Endothelial cell (in vitro differentiated cells): ENCODE measurements at regions not wholly inside any gene's neighbourhood (a gene's known extent, or its start where the extent isn't known, plus 50 kb on each side); places are given as distances from the start of the nearest gene placed in this dataset.

Experiments
- DNase-seq: peaks from one replicate; pipeline ENCODE4 v3.0.0; 2021; ENCODE audit warnings: low spot score
- H3K27ac Mint-ChIP-seq: one replicate; pipeline ENCODE4 v1.8.0; 2021; ENCODE audit warnings: mixed read lengths, inconsistent platforms; ENCODE audit not compliant: unreplicated experiment
- H3K27me3 Mint-ChIP-seq: one replicate; pipeline ENCODE4 v1.8.0; 2021; ENCODE audit warnings: mild to moderate bottlenecking, moderate library complexity, mixed read lengths, inconsistent platforms; ENCODE audit not compliant: unreplicated experiment
- H3K36me3 Mint-ChIP-seq: one replicate; pipeline ENCODE4 v1.8.0; 2021; ENCODE audit warnings: mild to moderate bottlenecking, low read depth, mixed read lengths, inconsistent platforms; ENCODE audit not compliant: unreplicated experiment
- H3K4me1 Mint-ChIP-seq: one replicate; pipeline ENCODE4 v1.8.0; 2021; ENCODE audit warnings: mild to moderate bottlenecking, mixed read lengths, inconsistent platforms; ENCODE audit not compliant: unreplicated experiment
- H3K4me3 Mint-ChIP-seq: one replicate; pipeline ENCODE4 v1.8.0; 2021; ENCODE audit warnings: mild to moderate bottlenecking, mixed read lengths, inconsistent platforms; ENCODE audit not compliant: unreplicated experiment
- H3K9me3 Mint-ChIP-seq: one replicate; pipeline ENCODE4 v1.8.0; 2021; ENCODE audit warnings: mixed read lengths, inconsistent platforms; ENCODE audit not compliant: unreplicated experiment
- TF ChIP-seq, protein P1 (sequence below): fragments of 200-600 bp; sonication (generic); IDR thresholded peaks from one replicate; pipeline ENCODE4 v1.5.0; 2021; ENCODE audit warnings: antibody characterized with exemption; ENCODE audit not compliant: unreplicated experiment

DNA sequence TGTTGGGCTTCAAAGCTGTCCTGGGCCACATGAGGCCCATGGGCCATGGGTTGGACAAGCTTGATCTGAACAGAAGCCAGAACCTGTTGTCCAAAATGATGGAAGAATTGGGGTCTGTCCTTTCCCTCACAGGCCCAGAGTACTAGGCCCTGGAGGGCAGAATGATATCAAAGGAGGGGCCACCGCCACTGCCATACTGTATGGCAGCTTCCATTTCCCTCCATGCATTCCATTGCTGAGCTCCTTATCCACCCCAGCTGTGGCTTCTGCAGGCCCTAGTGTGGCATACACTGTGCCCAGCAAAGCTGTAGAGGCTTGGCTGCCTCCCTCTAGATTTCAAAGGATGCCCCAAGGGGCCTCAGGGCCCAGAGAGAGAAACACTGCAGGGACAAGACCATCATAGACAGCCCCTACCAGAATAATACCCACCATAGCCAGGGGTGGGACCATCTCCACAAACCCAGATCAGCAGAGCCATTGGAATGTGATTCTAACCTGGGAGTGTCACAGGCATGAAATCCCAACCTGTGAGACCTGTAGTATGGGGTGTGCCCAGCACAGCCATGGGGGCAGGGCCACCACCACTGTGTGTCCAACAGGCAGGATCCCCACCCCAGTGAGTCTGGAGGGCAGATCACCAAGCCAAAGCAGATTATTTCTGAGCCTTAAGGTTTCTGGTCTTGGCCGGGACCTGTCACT lies 61.4 kb upstream of the BEGAIN start:
- Mint-ChIP-seq H3K4me1 (peaks cover 15% of the 10 kb centered on the region), H3K36me3 (no peaks in the 10 kb centered on the region), H3K27me3 (peaks cover 1% of the 10 kb centered on the region), H3K27ac (no peak overlapping the region), H3K4me3 (no peak overlapping the region), H3K9me3 (no peaks in the 10 kb centered on the region)
- TF ChIP-seq, protein P1, sequence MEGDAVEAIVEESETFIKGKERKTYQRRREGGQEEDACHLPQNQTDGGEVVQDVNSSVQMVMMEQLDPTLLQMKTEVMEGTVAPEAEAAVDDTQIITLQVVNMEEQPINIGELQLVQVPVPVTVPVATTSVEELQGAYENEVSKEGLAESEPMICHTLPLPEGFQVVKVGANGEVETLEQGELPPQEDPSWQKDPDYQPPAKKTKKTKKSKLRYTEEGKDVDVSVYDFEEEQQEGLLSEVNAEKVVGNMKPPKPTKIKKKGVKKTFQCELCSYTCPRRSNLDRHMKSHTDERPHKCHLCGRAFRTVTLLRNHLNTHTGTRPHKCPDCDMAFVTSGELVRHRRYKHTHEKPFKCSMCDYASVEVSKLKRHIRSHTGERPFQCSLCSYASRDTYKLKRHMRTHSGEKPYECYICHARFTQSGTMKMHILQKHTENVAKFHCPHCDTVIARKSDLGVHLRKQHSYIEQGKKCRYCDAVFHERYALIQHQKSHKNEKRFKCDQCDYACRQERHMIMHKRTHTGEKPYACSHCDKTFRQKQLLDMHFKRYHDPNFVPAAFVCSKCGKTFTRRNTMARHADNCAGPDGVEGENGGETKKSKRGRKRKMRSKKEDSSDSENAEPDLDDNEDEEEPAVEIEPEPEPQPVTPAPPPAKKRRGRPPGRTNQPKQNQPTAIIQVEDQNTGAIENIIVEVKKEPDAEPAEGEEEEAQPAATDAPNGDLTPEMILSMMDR = no peak
- no peak for DNase-seq

DNA sequence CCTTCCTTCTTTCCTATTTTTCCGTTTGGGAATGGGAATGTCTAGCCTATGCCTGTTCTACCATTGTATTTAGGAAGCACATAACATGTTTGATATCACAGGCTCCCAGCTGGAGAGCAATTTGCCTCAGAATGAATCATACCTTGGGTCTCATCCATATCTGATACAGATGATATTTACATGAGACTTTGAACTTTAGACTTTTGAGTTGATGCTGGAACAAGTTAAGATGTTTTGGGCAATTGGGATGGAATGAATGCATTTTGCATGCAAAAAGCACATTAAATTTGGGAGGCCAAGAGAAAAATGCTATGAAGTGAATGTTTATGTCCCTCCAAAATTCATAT lies 61.9 kb upstream of the BEGAIN start:
- Mint-ChIP-seq H3K27me3 (peaks cover 2% of the 10 kb centered on the region), H3K4me3 (no peak overlapping the region), H3K36me3 (no peaks in the 10 kb centered on the region), H3K27ac (no peak overlapping the region), H3K4me1 (peaks cover 15% of the 10 kb centered on the region), H3K9me3 (no peaks in the 10 kb centered on the region)
- DNase-seq = no peak
- TF ChIP-seq, protein P1 = no peak

DNA sequence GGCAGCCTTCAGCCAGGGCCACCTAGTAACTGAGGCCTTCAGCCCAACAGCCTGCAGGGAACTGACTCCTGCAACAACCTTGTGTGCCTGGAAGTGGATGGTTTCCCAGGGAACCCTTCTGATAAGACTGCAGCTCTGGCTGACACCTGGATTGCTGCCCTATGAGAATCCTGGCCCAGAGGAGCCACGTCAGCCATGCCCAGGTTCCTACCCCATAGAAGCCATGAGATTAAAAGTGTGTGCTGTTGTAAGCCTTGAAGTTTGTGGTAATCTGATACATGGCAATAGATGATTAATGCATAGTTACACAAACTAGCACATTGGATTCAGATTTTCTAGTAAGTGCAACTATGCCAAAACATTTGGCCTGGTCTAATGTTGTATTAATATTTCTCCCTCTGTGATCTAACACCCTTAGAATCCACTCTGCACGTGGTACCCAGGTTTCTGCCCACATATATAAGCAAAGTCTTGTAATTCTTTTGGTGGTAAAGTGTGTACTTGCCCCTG lies 64.8 kb upstream of the BEGAIN start:
- no peaks in the 10 kb centered on the region for H3K9me3 Mint-ChIP-seq
- peaks cover 6% of the 10 kb centered on the region for H3K4me1 Mint-ChIP-seq
- DNase-seq = no peak
- no peak overlapping the region for H3K27ac Mint-ChIP-seq
- no peaks in the 10 kb centered on the region for H3K36me3 Mint-ChIP-seq
- TF ChIP-seq, protein P1 = no peak
- H3K27me3 Mint-ChIP-seq = peaks cover 5% of the 10 kb centered on the region
- no peak overlapping the region for H3K4me3 Mint-ChIP-seq

DNA sequence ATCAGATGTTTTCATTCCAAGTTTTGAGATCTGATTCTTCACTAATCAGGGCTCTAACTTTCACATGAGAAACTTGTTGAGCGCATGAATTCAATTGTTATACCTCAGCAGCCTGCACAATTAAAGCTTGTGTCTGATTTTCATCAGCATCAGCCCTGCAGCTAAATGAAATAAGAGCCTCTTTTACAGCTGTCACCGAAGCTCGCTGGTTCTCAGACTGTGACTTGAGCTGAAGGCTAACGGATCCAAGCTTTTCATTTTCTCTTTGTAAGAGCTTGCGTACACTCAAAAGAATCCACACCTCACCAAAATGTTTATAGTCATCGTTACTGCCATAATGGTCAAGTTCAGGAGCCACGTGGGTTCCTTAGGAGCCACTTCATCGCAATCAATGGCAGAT lies 65.5 kb upstream of the BEGAIN start:
- H3K4me1 Mint-ChIP-seq = peaks cover 6% of the 10 kb centered on the region
- no peak overlapping the region for H3K4me3 Mint-ChIP-seq
- H3K27me3 Mint-ChIP-seq = peaks cover 5% of the 10 kb centered on the region
- H3K36me3 Mint-ChIP-seq = no peaks in the 10 kb centered on the region
- no peak for DNase-seq
- TF ChIP-seq, protein P1 = no peak
- H3K9me3 Mint-ChIP-seq = no peaks in the 10 kb centered on the region
- H3K27ac Mint-ChIP-seq = no peak overlapping the region

DNA sequence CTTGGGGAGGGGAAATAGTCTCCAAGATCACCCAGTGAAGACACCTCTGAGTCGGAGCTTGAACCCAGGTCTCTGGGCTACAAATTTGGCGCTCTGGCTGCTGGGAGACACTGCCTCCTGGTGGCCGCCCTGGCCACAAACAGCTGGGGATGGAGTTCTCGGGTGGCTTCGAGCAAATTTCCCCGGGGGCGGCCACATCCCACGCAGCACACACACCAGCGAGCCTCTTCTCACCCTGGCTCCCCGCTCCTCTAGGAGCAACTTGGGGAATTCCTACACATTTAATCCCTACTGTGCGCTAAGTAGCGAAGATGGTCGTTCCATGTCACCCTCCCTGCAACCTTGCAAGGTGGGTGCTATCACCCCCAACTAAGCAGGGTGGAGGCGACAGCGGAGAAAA lies 66.2 kb upstream of the BEGAIN start:
- Mint-ChIP-seq H3K27ac (no peak overlapping the region), H3K9me3 (no peaks in the 10 kb centered on the region), H3K36me3 (no peaks in the 10 kb centered on the region), H3K4me1 (peaks cover 6% of the 10 kb centered on the region), H3K4me3 (no peak overlapping the region), H3K27me3 (peaks cover 5% of the 10 kb centered on the region)
- peak; percentile 55 for DNase-seq
- TF ChIP-seq, protein P1 = peak; percentile 78
